HEK293T (cell line): ENCODE measurements at regions not wholly inside any gene's neighbourhood (a gene's known extent, or its start where the extent isn't known, plus 50 kb on each side); places are given as distances from the start of the nearest gene placed in this dataset.

Experiments used
- CTCF ChIA-PET: fragments of 350-600 bp; formaldehyde crosslinking; extraction: SDS; loops from one replicate; lab custom pipeline; 2021; ENCODE audit warnings: antibody characterized with exemption, inconsistent platforms; lab: Yijun Ruan, JAX
- POLR2A ChIA-PET: fragments of 350-600 bp; formaldehyde crosslinking; extraction: SDS; loops from one replicate; lab custom pipeline; 2020; ENCODE audit warnings: antibody characterized with exemption, inconsistent platforms; lab: Yijun Ruan, JAX
- DNase-seq: peaks from one replicate; pipeline ENCODE4 v3.0.0; 2012; ENCODE audit warnings: mixed read lengths; ENCODE audit errors: extremely low spot score
- ARNT ChIP-seq: fragments of 450-650 bp; IDR thresholded peaks from 2 replicates; pipeline ENCODE4 v1.6.1; 2017; ENCODE audit warnings: mild to moderate bottlenecking
- BHLHE40 ChIP-seq: fragments of 450-650 bp; IDR thresholded peaks from 2 replicates; pipeline ENCODE4 v1.6.1; 2016; ENCODE audit warnings: mild to moderate bottlenecking, moderate library complexity, borderline replicate concordance
- CTBP1 ChIP-seq: fragments of 450-650 bp; IDR thresholded peaks from 2 replicates; pipeline ENCODE4 v1.6.1; 2016; ENCODE audit warnings: borderline replicate concordance
- ELF4 ChIP-seq: fragments of 450-650 bp; IDR thresholded peaks from 2 replicates; pipeline ENCODE4 v1.6.1; 2017; ENCODE audit warnings: antibody characterized with exemption
- FOXA1 ChIP-seq: fragments of 450-650 bp; IDR thresholded peaks from 2 replicates; pipeline ENCODE4 v1.6.1; 2016; ENCODE audit warnings: mild to moderate bottlenecking
- FOXK2 ChIP-seq: fragments of 450-650 bp; IDR thresholded peaks from 2 replicates; pipeline ENCODE4 v1.6.1; 2016; ENCODE audit warnings: mild to moderate bottlenecking
- FOXM1 ChIP-seq: fragments of 450-650 bp; IDR thresholded peaks from 2 replicates; pipeline ENCODE4 v1.6.1; 2017; ENCODE audit warnings: mild to moderate bottlenecking, borderline replicate concordance
- HDGF ChIP-seq: fragments of 450-650 bp; IDR thresholded peaks from 2 replicates; pipeline ENCODE4 v1.6.1; 2017; ENCODE audit warnings: antibody characterized with exemption, borderline replicate concordance
- L3MBTL2 ChIP-seq: fragments of 450-650 bp; conservative IDR thresholded peaks from 2 replicates; pipeline ENCODE4 v1.6.1; 2016; ENCODE audit warnings: mild to moderate bottlenecking
- LEF1 ChIP-seq: fragments of 450-650 bp; IDR thresholded peaks from 2 replicates; pipeline ENCODE4 v1.6.1; 2017; ENCODE audit warnings: mild to moderate bottlenecking, borderline replicate concordance
- NFRKB ChIP-seq: fragments of 450-650 bp; IDR thresholded peaks from 2 replicates; pipeline ENCODE4 v1.6.1; 2016; ENCODE audit warnings: mild to moderate bottlenecking, moderate library complexity
- PKNOX1 ChIP-seq: fragments of 450-650 bp; IDR thresholded peaks from 2 replicates; pipeline ENCODE4 v1.6.1; 2016
- SP1 ChIP-seq: fragments of 450-650 bp; IDR thresholded peaks from 2 replicates; pipeline ENCODE4 v1.6.1; 2017
- SUZ12 ChIP-seq: fragments of 450-650 bp; IDR thresholded peaks from 2 replicates; pipeline ENCODE4 v1.6.1; 2016; ENCODE audit warnings: mild to moderate bottlenecking
- TARDBP ChIP-seq: fragments of 450-650 bp; IDR thresholded peaks from 2 replicates; pipeline ENCODE4 v1.6.1; 2016
- ZNF384 ChIP-seq: fragments of 450-650 bp; IDR thresholded peaks from 2 replicates; pipeline ENCODE4 v1.6.1; 2016

DNA sequence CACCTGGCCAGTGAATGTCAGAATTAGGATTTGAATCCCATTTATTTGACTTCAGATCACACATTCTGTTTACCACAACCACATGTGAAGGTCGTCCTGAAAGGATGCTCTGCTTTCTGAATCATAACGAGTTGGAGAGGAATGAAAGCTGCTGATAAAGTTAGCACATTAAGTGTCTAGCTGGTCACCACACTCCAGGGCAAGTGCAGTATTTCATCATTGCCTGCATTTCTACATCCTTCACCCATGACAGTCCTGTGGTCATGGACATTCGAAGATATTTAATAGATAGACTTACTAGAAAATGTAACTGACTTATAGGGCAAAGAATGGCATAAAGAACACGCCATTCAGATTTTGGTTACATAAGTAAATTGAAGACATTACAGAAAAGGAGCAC lies 52.7 kb upstream of the ST6GALNAC3 start:
- POLR2A ChIA-PET: no interaction called here
- TF ChIP-seq ELF4 (no peak), L3MBTL2 (no peak), ARNT (no peak), ZNF384 (no peak), SUZ12 (no peak), LEF1 (no peak), CTBP1 (no peak), HDGF (no peak), NFRKB (no peak), FOXA1 (no peak), SP1 (no peak), FOXM1 (no peak), BHLHE40 (no peak), TARDBP (no peak), FOXK2 (no peak), PKNOX1 (no peak)
- DNase-seq: no peak
- CTCF ChIA-PET: no interaction called here

DNA sequence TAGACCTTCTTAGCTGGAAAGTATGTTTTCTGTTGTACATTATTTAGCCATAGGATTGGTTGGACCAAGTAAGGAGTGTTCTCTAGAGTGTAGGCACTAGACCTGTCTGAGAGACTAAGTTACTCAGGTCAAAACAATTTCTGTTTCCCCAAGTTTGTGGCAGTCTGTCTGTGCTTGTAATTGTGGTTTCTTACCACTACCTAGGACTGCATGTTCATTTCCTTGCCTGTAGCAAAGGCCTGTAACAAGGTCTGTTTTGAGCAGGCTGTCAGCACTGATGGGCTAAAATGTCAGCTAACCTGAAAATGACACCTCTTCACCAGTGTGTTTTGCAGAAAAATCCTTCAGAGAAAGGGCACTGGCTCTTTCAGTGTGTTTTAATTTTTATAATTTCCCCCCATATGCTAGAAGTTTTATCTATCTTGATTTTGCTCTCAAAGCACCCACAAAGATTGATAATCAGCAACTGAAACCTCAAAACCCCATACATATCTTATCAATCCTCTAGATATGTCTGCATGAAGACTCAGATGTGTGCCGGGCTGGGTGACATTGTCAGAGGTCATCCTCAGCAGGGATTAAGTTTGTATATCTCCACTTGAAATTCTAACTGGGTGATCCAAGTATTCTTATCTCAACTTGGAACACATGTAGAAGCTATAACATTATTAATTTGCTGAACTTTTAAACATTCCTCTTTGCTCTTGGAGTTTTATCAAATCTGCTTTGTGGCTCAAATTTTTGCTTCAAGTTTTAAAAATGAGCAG lies 50.7 kb upstream of the ST6GALNAC3 start:
- CTCF ChIA-PET: no interaction called here
- no peak for DNase-seq
- POLR2A ChIA-PET: no interaction called here
- TF ChIP-seq TARDBP: no peak
- TF ChIP-seq ELF4: no peak
- no peak for TF ChIP-seq FOXM1
- TF ChIP-seq FOXA1: no peak
- TF ChIP-seq ARNT: no peak
- TF ChIP-seq ZNF384: no peak
- no peak for TF ChIP-seq SP1
- TF ChIP-seq L3MBTL2: no peak
- no peak for TF ChIP-seq SUZ12
- TF ChIP-seq FOXK2: no peak
- no peak for TF ChIP-seq NFRKB
- no peak for TF ChIP-seq LEF1
- no peak for TF ChIP-seq BHLHE40
